DND-41 (cell line): ENCODE measurements at regions not wholly inside any gene's neighbourhood (a gene's known extent, or its start where the extent isn't known, plus 50 kb on each side); places are given as distances from the start of the nearest gene placed in this dataset.

ENCODE experiments used
- ATAC-seq: fragments of 200-7000 bp; cut with Tn5 transposase; 3 replicates; pipeline ENCODE4 v1.9.1; 2021; ENCODE audit warnings: low read depth; ENCODE audit not compliant: insufficient read depth
- DNase-seq: peaks from one replicate; pipeline ENCODE4 v3.0.0-alpha.2; 2020
- H2AFZ ChIP-seq: 2 replicates; pipeline ENCODE4 v1.6.0; 2012; ENCODE audit warnings: low read depth, low read length
- H3K27ac ChIP-seq: 2 replicates; pipeline ENCODE4 v1.5.1; 2012; ENCODE audit warnings: low read length, inconsistent platforms
- H3K27me3 ChIP-seq: fragments of 200-600 bp; sonication (generic); 2 replicates; pipeline ENCODE4 v1.6.0; 2012; ENCODE audit warnings: low read length, mild to moderate bottlenecking, inconsistent platforms; ENCODE audit not compliant: insufficient read depth, poor library complexity
- H3K36me3 ChIP-seq: 2 replicates; pipeline ENCODE4 v1.5.1; 2012; ENCODE audit warnings: low read length, inconsistent platforms; ENCODE audit not compliant: insufficient read depth
- H3K4me1 ChIP-seq: 2 replicates; pipeline ENCODE4 v1.5.1; 2012; ENCODE audit warnings: mild to moderate bottlenecking, low read length; ENCODE audit not compliant: insufficient read depth
- H3K4me2 ChIP-seq: 2 replicates; pipeline ENCODE4 v1.6.0; 2012; ENCODE audit warnings: mild to moderate bottlenecking, moderate library complexity, low read length, inconsistent platforms; ENCODE audit not compliant: insufficient read depth
- H3K4me3 ChIP-seq, 2 experiments: fragments of 200-600 bp in 1 of 2; shearing (Covaris generic) in 1 of 2; 2 replicates each; pipeline ENCODE4 v1.5.1; 2012 to 2016; ENCODE audit warnings: inconsistent platforms in 2 of 2, low read length in 2 of 2, mild to moderate bottlenecking in 2 of 2, low read depth in 1 of 2, moderate library complexity in 1 of 2
- H3K79me2 ChIP-seq: 2 replicates; pipeline ENCODE4 v1.6.0; 2012; ENCODE audit warnings: low read length, inconsistent platforms; ENCODE audit not compliant: insufficient read depth
- H3K9ac ChIP-seq: 2 replicates; pipeline ENCODE4 v1.6.0; 2012; ENCODE audit warnings: low read depth, mild to moderate bottlenecking, inconsistent platforms, low read length, moderate library complexity
- H3K9me3 ChIP-seq: 2 replicates; pipeline ENCODE4 v1.5.1; 2012; ENCODE audit warnings: low read length, moderate library complexity, mild to moderate bottlenecking, inconsistent platforms; ENCODE audit not compliant: insufficient read depth, severe bottlenecking
- H4K20me1 ChIP-seq: 2 replicates; pipeline ENCODE4 v1.6.0; 2012; ENCODE audit warnings: low read length; ENCODE audit not compliant: insufficient read depth
- EZH2 ChIP-seq: IDR thresholded peaks from 3 replicates; pipeline ENCODE4 v1.6.1; 2012; ENCODE audit warnings: borderline replicate concordance, low read depth, mild to moderate bottlenecking, moderate library complexity, low read length, inconsistent platforms; ENCODE audit not compliant: severe bottlenecking
- TF ChIP-seq, protein P1 (sequence below): IDR thresholded peaks from 2 replicates; pipeline ENCODE4 v1.5.1; 2012; ENCODE audit warnings: borderline replicate concordance, low read length, moderate library complexity, mild to moderate bottlenecking; ENCODE audit not compliant: poor library complexity, severe bottlenecking; ENCODE audit errors: extremely low read depth

GRCh38 chr4:114393295-114394038 is 205.1 kb upstream of the UGT8 start:
- H3K4me2 ChIP-seq, result no peak overlapping the region
- no peaks in the 10 kb centered on the region for H3K27me3 ChIP-seq
- H3K79me2 ChIP-seq, result no peaks in the 10 kb centered on the region
- no peaks in the 10 kb centered on the region for H3K36me3 ChIP-seq
- no peaks in the 10 kb centered on the region for H3K4me1 ChIP-seq
- H3K27ac ChIP-seq, result no peak overlapping the region
- H3K9me3 ChIP-seq, result no peaks in the 10 kb centered on the region
- no peak overlapping the region for H2AFZ ChIP-seq
- no peak for DNase-seq
- ATAC-seq, result no peak
- no peak for TF ChIP-seq EZH2
- TF ChIP-seq, protein P1, sequence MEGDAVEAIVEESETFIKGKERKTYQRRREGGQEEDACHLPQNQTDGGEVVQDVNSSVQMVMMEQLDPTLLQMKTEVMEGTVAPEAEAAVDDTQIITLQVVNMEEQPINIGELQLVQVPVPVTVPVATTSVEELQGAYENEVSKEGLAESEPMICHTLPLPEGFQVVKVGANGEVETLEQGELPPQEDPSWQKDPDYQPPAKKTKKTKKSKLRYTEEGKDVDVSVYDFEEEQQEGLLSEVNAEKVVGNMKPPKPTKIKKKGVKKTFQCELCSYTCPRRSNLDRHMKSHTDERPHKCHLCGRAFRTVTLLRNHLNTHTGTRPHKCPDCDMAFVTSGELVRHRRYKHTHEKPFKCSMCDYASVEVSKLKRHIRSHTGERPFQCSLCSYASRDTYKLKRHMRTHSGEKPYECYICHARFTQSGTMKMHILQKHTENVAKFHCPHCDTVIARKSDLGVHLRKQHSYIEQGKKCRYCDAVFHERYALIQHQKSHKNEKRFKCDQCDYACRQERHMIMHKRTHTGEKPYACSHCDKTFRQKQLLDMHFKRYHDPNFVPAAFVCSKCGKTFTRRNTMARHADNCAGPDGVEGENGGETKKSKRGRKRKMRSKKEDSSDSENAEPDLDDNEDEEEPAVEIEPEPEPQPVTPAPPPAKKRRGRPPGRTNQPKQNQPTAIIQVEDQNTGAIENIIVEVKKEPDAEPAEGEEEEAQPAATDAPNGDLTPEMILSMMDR, result no peak
- 0 out of 2 replicates have a peak, but pooled peaks cover 4% of the 10 kb centered on the region for H4K20me1 ChIP-seq
- no peak overlapping the region for H3K9ac ChIP-seq
- H3K4me3 ChIP-seq, result no peak overlapping the region

GRCh38 chr4:114396808-114397207 is 201.8 kb upstream of the UGT8 start:
- ATAC-seq (peak; percentile 84), DNase-seq (no peak)
- TF ChIP-seq, protein P1, result no peak
- no peak for TF ChIP-seq EZH2

DNA sequence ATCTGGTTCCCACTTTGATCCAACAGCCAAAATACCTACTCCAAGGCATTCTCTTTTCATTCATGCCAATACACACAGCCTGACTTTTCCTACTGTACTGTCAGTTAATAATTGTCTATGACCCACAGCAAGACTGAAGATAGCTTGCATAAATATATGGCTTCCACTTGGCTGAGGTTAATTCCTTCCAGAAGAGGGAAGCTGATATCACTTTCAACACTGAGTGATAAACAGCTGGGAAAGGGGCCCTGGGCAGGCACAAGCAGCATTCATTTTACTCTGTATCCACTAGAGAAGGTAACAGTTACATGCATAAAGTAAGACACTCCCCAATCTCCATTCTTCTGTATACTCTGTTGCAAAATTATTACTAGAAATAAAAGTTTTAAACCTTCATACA is 200.2 kb upstream of the UGT8 start:
- Histone ChIP-seq H2AFZ (no peak overlapping the region), H3K27ac (no peak overlapping the region), H3K4me2 (no peak overlapping the region), H3K4me1 (no peaks in the 10 kb centered on the region), H4K20me1 (no peaks in the 10 kb centered on the region), H3K79me2 (no peaks in the 10 kb centered on the region), H3K9ac (no peak overlapping the region), H3K4me3 (no peak overlapping the region), H3K36me3 (no peaks in the 10 kb centered on the region), H3K27me3 (no peaks in the 10 kb centered on the region), H3K9me3 (no peaks in the 10 kb centered on the region)
- TF ChIP-seq EZH2, result no peak
- DNase-seq (no peak), ATAC-seq (no peak)

More at GRCh38 chr4:114396808-114397207, 201.8 kb upstream of the UGT8 start:
- Histone ChIP-seq H3K79me2 (no peaks in the 10 kb centered on the region), H3K27ac (no peak overlapping the region), H3K9me3 (no peaks in the 10 kb centered on the region), H3K9ac (no peak overlapping the region), H3K4me1 (no peaks in the 10 kb centered on the region), H2AFZ (no peak overlapping the region), H3K4me2 (no peak overlapping the region), H3K4me3 (no peak overlapping the region), H3K36me3 (no peaks in the 10 kb centered on the region), H4K20me1 (no peaks in the 10 kb centered on the region), H3K27me3 (no peaks in the 10 kb centered on the region)

DNA sequence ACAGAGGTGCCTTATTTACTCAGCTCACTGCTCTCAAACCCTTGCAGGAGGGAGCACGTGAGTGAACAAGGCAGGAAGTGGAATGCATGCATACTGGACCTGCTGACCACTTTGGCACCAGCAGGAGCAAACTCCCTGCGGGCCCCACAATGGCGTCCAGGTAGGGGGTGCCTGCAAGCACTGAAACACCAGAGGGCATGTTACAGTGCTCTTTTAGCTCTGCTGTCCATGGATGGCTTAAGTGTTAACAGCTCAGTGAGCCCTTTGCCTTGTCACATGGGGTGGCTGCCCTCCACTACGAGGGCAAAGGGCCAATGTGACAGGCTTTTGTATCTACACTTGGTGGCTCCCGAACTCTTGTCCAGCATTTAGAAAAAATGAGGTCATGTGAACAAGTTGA is 199.5 kb upstream of the UGT8 start:
- Histone ChIP-seq H4K20me1 (no peaks in the 10 kb centered on the region), H3K27ac (no peak overlapping the region), H3K79me2 (no peaks in the 10 kb centered on the region), H3K4me3 (no peak overlapping the region), H3K36me3 (no peaks in the 10 kb centered on the region), H2AFZ (no peak overlapping the region), H3K9ac (no peak overlapping the region), H3K27me3 (no peaks in the 10 kb centered on the region), H3K9me3 (no peaks in the 10 kb centered on the region), H3K4me2 (no peak overlapping the region), H3K4me1 (no peaks in the 10 kb centered on the region)
- DNase-seq (no peak), ATAC-seq (no peak)
- TF ChIP-seq EZH2, result no peak
- TF ChIP-seq, protein P1, result no peak
